MM.1S (cell line): ENCODE measurements at regions not wholly inside any gene's neighbourhood (a gene's known extent, or its start where the extent isn't known, plus 50 kb on each side); places are given as distances from the start of the nearest gene placed in this dataset.

Experiments
- CTCF ChIP-seq: fragments of 300-600 bp; sonication (generic); IDR thresholded peaks from 2 replicates; pipeline ENCODE4 v1.5.1; 2016; ENCODE audit warnings: antibody characterized with exemption, low read length, mixed read lengths
- EZH2phosphoT487 ChIP-seq: fragments of 300-600 bp; sonication (generic); IDR thresholded peaks from 2 replicates; pipeline ENCODE4 v1.6.1; 2018; ENCODE audit warnings: antibody characterized with exemption, low read length

GRCh38 chr9:86675805-86676204 is 271.5 kb downstream of the GAS1 start:
- TF ChIP-seq CTCF (no peak), EZH2phosphoT487 (no peak)
